Ovary (tissue), 3 donors: ENCODE measurements at regions not wholly inside any gene's neighbourhood (a gene's known extent, or its start where the extent isn't known, plus 50 kb on each side); places are given as distances from the start of the nearest gene placed in this dataset.

Experiments
- CTCF ChIP-seq, 3 donors: fragments of 450-650 bp in 2 of 3; fragments of 200-600 bp in 1 of 3; IDR thresholded peaks; one replicate each; pipeline versions ENCODE4 v1.5.1 to v1.8.0; 2016 to 2022; ENCODE audit warnings: antibody characterized with exemption in 3 of 3, mild to moderate bottlenecking in 1 of 3
- EP300 ChIP-seq: sonication (generic); formaldehyde crosslinking; IDR thresholded peaks from one replicate; pipeline ENCODE4 v1.6.1; 2017; ENCODE audit warnings: antibody characterized with exemption
- POLR2A ChIP-seq: fragments of 450-650 bp; IDR thresholded peaks from one replicate; pipeline ENCODE4 v1.6.1; 2017; ENCODE audit warnings: antibody characterized with exemption, mild to moderate bottlenecking, moderate library complexity
- donor health status: DM: no; HTN: no; CAD: no.

- TF ChIP-seq CTCF (IDR thresholded peaks at IDR 0.05) (no peak), POLR2A (no peak), EP300 (no peak)
Observed at GRCh38 chr11:23769214-23769613, 727.6 kb upstream of the LUZP2 start.
